Esophagus mucosa (tissue), 1 donor: ENCODE measurements at regions not wholly inside any gene's neighbourhood (a gene's known extent, or its start where the extent isn't known, plus 50 kb on each side); places are given as distances from the start of the nearest gene placed in this dataset.
"Not testable (repeated sequence)": the region's sequence is repeated elsewhere in the genome, so short reads cannot be mapped to it uniquely, and the experiment has no call there.

ENCODE experiments used
- ATAC-seq: fragments of 200-7000 bp; cut with Tn5 transposase; one replicate; pipeline ENCODE4 v1.9.1; 2020
- donor health status: DM: yes; HTN: yes; CAD: no.

- ATAC-seq: no peak
Observed at GRCh38 chr13:46498650-46499049, 54.3 kb upstream of the LRCH1 start.

GRCh38 chr13:46496086-46496485 is 56.9 kb upstream of the LRCH1 start:
- no peak for ATAC-seq

GRCh38 chr13:46495651-46496050 is 57.3 kb upstream of the LRCH1 start:
- no peak for ATAC-seq

- no peak for ATAC-seq
Observed at GRCh38 chr13:46495066-46495465, 57.9 kb upstream of the LRCH1 start.

GRCh38 chr13:46492946-46493345 is 60.0 kb upstream of the LRCH1 start:
- ATAC-seq: no peak

- ATAC-seq: no peak
Observed at GRCh38 chr13:46491641-46492040, 61.3 kb upstream of the LRCH1 start.

- not testable (repeated sequence) for ATAC-seq
Observed at GRCh38 chr13:46490713-46491112, 62.3 kb upstream of the LRCH1 start.

GRCh38 chr13:46490129-46490528 is 62.8 kb upstream of the LRCH1 start:
- ATAC-seq: no peak

GRCh38 chr13:46489586-46490023 is 63.4 kb upstream of the LRCH1 start:
- ATAC-seq: no peak

GRCh38 chr13:46487748-46488147 is 65.2 kb upstream of the LRCH1 start:
- ATAC-seq: no peak

- peak; percentile 52 for ATAC-seq
Observed at GRCh38 chr13:46486270-46486669, 66.7 kb upstream of the LRCH1 start.

GRCh38 chr13:46484561-46484960 is 68.4 kb upstream of the LRCH1 start:
- no peak for ATAC-seq

GRCh38 chr13:46481166-46481565 is 71.8 kb upstream of the LRCH1 start:
- ATAC-seq: no peak

- no peak for ATAC-seq
Observed at GRCh38 chr13:46480131-46480530, 72.8 kb upstream of the LRCH1 start.

GRCh38 chr13:46479691-46480090 is 73.3 kb upstream of the LRCH1 start:
- ATAC-seq: no peak

- ATAC-seq: no peak
Observed at GRCh38 chr13:46479283-46479682, 73.7 kb upstream of the LRCH1 start.

- ATAC-seq: no peak
Observed at GRCh38 chr13:46478651-46479050, 74.3 kb upstream of the LRCH1 start.

GRCh38 chr13:46476174-46476573 is 76.8 kb upstream of the LRCH1 start:
- ATAC-seq: no peak

- peak; percentile 74 for ATAC-seq
Observed at GRCh38 chr13:46475541-46475991, 77.4 kb upstream of the LRCH1 start.

- ATAC-seq: no peak
Observed at GRCh38 chr13:46473806-46474205, 79.2 kb upstream of the LRCH1 start.

- no peak for ATAC-seq
Observed at GRCh38 chr13:46472384-46472783, 80.6 kb upstream of the LRCH1 start.

GRCh38 chr13:46469699-46470098 is 82.6 kb upstream of the RUBCNL start:
- peak; percentile 41 for ATAC-seq

GRCh38 chr13:46468570-46469463 is 81.8 kb upstream of the RUBCNL start:
- no peak for ATAC-seq

- ATAC-seq: not testable (repeated sequence)
Observed at GRCh38 chr13:46467694-46468093, 80.6 kb upstream of the RUBCNL start.
